Suprapubic skin (tissue), 4 donors: ENCODE measurements at regions not wholly inside any gene's neighbourhood (a gene's known extent, or its start where the extent isn't known, plus 50 kb on each side); places are given as distances from the start of the nearest gene placed in this dataset.

ENCODE experiments used
- CTCF ChIP-seq, 2 donors: fragments of 200-600 bp in 1 of 2; fragments of 450-650 bp in 1 of 2; sonication (generic) in 1 of 2; IDR thresholded peaks; one replicate each; pipeline ENCODE4 v1.5.1; 2016 to 2019; ENCODE audit warnings: antibody characterized with exemption in 2 of 2, mild to moderate bottlenecking in 1 of 2, moderate library complexity in 1 of 2
- EP300 ChIP-seq: sonication (generic); formaldehyde crosslinking; IDR thresholded peaks from one replicate; pipeline ENCODE4 v1.6.1; 2017; ENCODE audit warnings: antibody characterized with exemption
- POLR2A ChIP-seq, 2 donors: fragments of 450-650 bp; IDR thresholded peaks; one replicate each; pipeline ENCODE4 v1.6.1; 2017; ENCODE audit warnings: antibody characterized with exemption in 2 of 2, mild to moderate bottlenecking in 2 of 2, moderate library complexity in 2 of 2
- POLR2AphosphoS5 ChIP-seq, 3 donors: sonication (generic); formaldehyde crosslinking; IDR thresholded peaks; one replicate each; pipeline ENCODE4 v1.6.1; 2017; ENCODE audit warnings: antibody characterized with exemption in 3 of 3

- TF ChIP-seq CTCF (IDR thresholded peaks at IDR 0.05) (no peak), EP300 (no peak), POLR2A (IDR thresholded peaks at IDR 0.05) (no peak), POLR2AphosphoS5 (IDR thresholded peaks at IDR 0.05) (no peak)
Observed at GRCh38 chr13:50742353-50742752, 101.1 kb downstream of the DLEU7 start.
